Myocyte (in vitro differentiated cells): ENCODE measurements at regions not wholly inside any gene's neighbourhood (a gene's known extent, or its start where the extent isn't known, plus 50 kb on each side); places are given as distances from the start of the nearest gene placed in this dataset.
"Not testable (repeated sequence)": the region's sequence is repeated elsewhere in the genome, so short reads cannot be mapped to it uniquely, and the experiment has no call there.

ENCODE experiments used
- DNase-seq: peaks from one replicate; pipeline ENCODE4 v3.0.0-alpha.2; 2012; ENCODE audit warnings: low read depth

- no peak for DNase-seq
These were observed 50.2 kb upstream of the SNAPC3 start for GRCh38 chr9:15372455-15372854.

GRCh38 chr9:15371448-15371845 is 51.2 kb upstream of the SNAPC3 start:
- DNase-seq: no peak

GRCh38 chr9:15370466-15371447 is 51.9 kb upstream of the SNAPC3 start:
- no peak for DNase-seq

GRCh38 chr9:15369871-15370270 is 52.8 kb upstream of the SNAPC3 start:
- no peak for DNase-seq

- no peak for DNase-seq
These were observed 53.4 kb upstream of the SNAPC3 start for GRCh38 chr9:15369238-15369637.

GRCh38 chr9:15364975-15365553 is 57.6 kb upstream of the SNAPC3 start:
- not testable (repeated sequence) for DNase-seq

- no peak for DNase-seq
These were observed 54.7 kb upstream of the TTC39B start for GRCh38 chr9:15361737-15362136.

- peak; percentile 18 for DNase-seq
These were observed 50.1 kb upstream of the TTC39B start for GRCh38 chr9:15357050-15357653.
